GM23338 (cell line): ENCODE measurements at regions not wholly inside any gene's neighbourhood (a gene's known extent, or its start where the extent isn't known, plus 50 kb on each side); places are given as distances from the start of the nearest gene placed in this dataset.
A peak's percentile ranks its signal among the peaks of the same experiment; 100 is the strongest.

Experiments
- ATAC-seq: fragments of 200-7000 bp; cut with Tn5 transposase; 3 replicates; pipeline ENCODE4 v1.9.1; 2020
- DNase-seq: peaks from one replicate; pipeline ENCODE4 v3.0.0-alpha.2; 2015; ENCODE audit warnings: low spot score
- H2AFZ ChIP-seq: fragments of 200-600 bp; sonication (generic); 2 replicates; pipeline ENCODE4 v1.8.0; 2016; ENCODE audit warnings: antibody characterized with exemption, mild to moderate bottlenecking, moderate library complexity
- H3F3A ChIP-seq: fragments of 200-600 bp; sonication (generic); replicated peaks from 2 replicates; pipeline ENCODE4 v1.8.0; 2017; ENCODE audit warnings: antibody characterized with exemption, mixed run types, low read depth
- H3K27ac ChIP-seq: fragments of 200-600 bp; sonication (generic); 2 replicates; pipeline ENCODE4 v1.6.1; 2016; ENCODE audit warnings: low read depth
- H3K27me3 ChIP-seq: fragments of 200-600 bp; sonication (generic); 2 replicates; pipeline ENCODE4 v1.8.0; 2016; ENCODE audit warnings: mild to moderate bottlenecking, mixed run types, moderate library complexity; ENCODE audit not compliant: insufficient read depth
- H3K36me3 ChIP-seq: fragments of 200-600 bp; sonication (generic); 2 replicates; pipeline ENCODE4 v1.8.0; 2016; ENCODE audit warnings: mild to moderate bottlenecking; ENCODE audit not compliant: insufficient read depth
- H3K4me1 ChIP-seq: fragments of 200-600 bp; sonication (generic); 2 replicates; pipeline ENCODE4 v1.8.0; 2016; ENCODE audit warnings: mild to moderate bottlenecking, moderate library complexity; ENCODE audit not compliant: insufficient read depth
- H3K4me2 ChIP-seq: fragments of 200-600 bp; sonication (generic); 2 replicates; pipeline ENCODE4 v1.7.1; 2017; ENCODE audit warnings: mixed run types
- H3K4me3 ChIP-seq: fragments of 200-600 bp; sonication (generic); 2 replicates; pipeline ENCODE4 v1.6.1; 2016; ENCODE audit warnings: mixed run types
- H3K79me2 ChIP-seq: fragments of 200-600 bp; sonication (generic); replicated peaks from 2 replicates; pipeline ENCODE4 v1.8.0; 2017; ENCODE audit warnings: mild to moderate bottlenecking; ENCODE audit not compliant: insufficient read depth
- H3K9me2 ChIP-seq: fragments of 200-600 bp; sonication (generic); 2 replicates; pipeline ENCODE4 v1.8.0; 2017; ENCODE audit not compliant: insufficient read depth
- H4K20me1 ChIP-seq: fragments of 200-600 bp; sonication (generic); replicated peaks from 2 replicates; pipeline ENCODE4 v1.8.0; 2017; ENCODE audit warnings: mild to moderate bottlenecking; ENCODE audit not compliant: insufficient read depth
- H3K27ac Mint-ChIP-seq: 2 replicates; pipeline ENCODE4 v1.8.0; 2020; ENCODE audit warnings: inconsistent platforms, mild to moderate bottlenecking, moderate library complexity, mixed read lengths
- H3K27me3 Mint-ChIP-seq: 3 replicates; pipeline ENCODE4 v1.8.0; 2022; ENCODE audit warnings: low read depth, mild to moderate bottlenecking, moderate library complexity, mixed read lengths, inconsistent platforms; ENCODE audit not compliant: insufficient read depth, poor library complexity
- H3K36me3 Mint-ChIP-seq: 3 replicates; pipeline ENCODE4 v1.8.0; 2021; ENCODE audit warnings: low read depth, mild to moderate bottlenecking, inconsistent platforms, moderate library complexity, mixed read lengths
- H3K4me1 Mint-ChIP-seq: 3 replicates; pipeline ENCODE4 v1.8.0; 2020; ENCODE audit warnings: mild to moderate bottlenecking, inconsistent platforms, mixed read lengths
- H3K4me3 Mint-ChIP-seq: 3 replicates; pipeline ENCODE4 v1.8.0; 2021; ENCODE audit warnings: moderate library complexity, mild to moderate bottlenecking, inconsistent platforms, mixed read lengths
- H3K9me3 Mint-ChIP-seq: 3 replicates; pipeline ENCODE4 v1.8.0; 2020; ENCODE audit warnings: moderate library complexity, mild to moderate bottlenecking, inconsistent platforms, mixed read lengths
- EZH2 ChIP-seq: fragments of 200-600 bp; sonication (generic); IDR thresholded peaks from one replicate; pipeline ENCODE4 v1.8.0; 2017; ENCODE audit warnings: antibody characterized with exemption, mild to moderate bottlenecking, low read depth; ENCODE audit not compliant: unreplicated experiment
- EZH2phosphoT487 ChIP-seq: fragments of 200-600 bp; sonication (generic); IDR thresholded peaks from one replicate; pipeline ENCODE4 v1.8.1; 2018; ENCODE audit warnings: antibody characterized with exemption; ENCODE audit not compliant: unreplicated experiment
- STAT1 ChIP-seq: IDR thresholded peaks from one replicate; pipeline ENCODE4 v1.6.1; 2016; ENCODE audit warnings: antibody characterized with exemption; ENCODE audit not compliant: unreplicated experiment
- ZNF331 ChIP-seq: fragments of 250-450 bp; sonication (Bioruptor Pico); IDR thresholded peaks from 2 replicates; pipeline ENCODE4 v1.5.0; 2020; ENCODE audit warnings: low read depth, mild to moderate bottlenecking, moderate library complexity
- TF ChIP-seq, protein P1 (sequence below): IDR thresholded peaks from 2 replicates; pipeline ENCODE4 v1.6.1; 2016; ENCODE audit warnings: antibody characterized with exemption
- TF ChIP-seq, protein P2 (sequence below), 2 experiments: fragments of 200-600 bp in 1 of 2; sonication (generic) in 1 of 2; conservative IDR thresholded peaks; 2 replicates each; pipeline versions ENCODE4 v1.5.1 to v1.6.1; 2016 to 2017; ENCODE audit warnings: antibody characterized with exemption in 2 of 2, low read depth in 2 of 2, mild to moderate bottlenecking in 2 of 2, moderate library complexity in 1 of 2

DNA sequence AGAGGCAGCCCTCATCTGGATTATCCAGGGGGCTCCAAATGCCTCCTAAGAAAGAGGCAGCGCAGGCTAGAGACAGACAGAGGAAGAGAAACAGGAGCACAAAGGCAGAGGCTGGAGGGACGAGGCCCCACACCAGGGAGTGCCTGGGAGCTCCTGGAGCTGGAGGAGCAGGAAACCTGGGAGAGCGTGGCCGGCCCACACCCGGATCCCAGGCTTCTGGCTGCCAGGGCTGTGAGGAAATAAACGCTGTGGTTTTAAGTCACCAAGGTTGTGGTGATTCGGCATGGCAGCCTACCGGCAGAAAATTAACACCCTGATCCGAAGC lies 165.5 kb downstream of the OLFM1 start (continued):
- no peak for TF ChIP-seq ZNF331 (CRISPR knock-in tag)
- TF ChIP-seq EZH2phosphoT487: no peak
- TF ChIP-seq EZH2: no peak
- TF ChIP-seq, protein P1, sequence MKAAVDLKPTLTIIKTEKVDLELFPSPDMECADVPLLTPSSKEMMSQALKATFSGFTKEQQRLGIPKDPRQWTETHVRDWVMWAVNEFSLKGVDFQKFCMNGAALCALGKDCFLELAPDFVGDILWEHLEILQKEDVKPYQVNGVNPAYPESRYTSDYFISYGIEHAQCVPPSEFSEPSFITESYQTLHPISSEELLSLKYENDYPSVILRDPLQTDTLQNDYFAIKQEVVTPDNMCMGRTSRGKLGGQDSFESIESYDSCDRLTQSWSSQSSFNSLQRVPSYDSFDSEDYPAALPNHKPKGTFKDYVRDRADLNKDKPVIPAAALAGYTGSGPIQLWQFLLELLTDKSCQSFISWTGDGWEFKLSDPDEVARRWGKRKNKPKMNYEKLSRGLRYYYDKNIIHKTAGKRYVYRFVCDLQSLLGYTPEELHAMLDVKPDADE: no peak
- TF ChIP-seq, protein P2, sequence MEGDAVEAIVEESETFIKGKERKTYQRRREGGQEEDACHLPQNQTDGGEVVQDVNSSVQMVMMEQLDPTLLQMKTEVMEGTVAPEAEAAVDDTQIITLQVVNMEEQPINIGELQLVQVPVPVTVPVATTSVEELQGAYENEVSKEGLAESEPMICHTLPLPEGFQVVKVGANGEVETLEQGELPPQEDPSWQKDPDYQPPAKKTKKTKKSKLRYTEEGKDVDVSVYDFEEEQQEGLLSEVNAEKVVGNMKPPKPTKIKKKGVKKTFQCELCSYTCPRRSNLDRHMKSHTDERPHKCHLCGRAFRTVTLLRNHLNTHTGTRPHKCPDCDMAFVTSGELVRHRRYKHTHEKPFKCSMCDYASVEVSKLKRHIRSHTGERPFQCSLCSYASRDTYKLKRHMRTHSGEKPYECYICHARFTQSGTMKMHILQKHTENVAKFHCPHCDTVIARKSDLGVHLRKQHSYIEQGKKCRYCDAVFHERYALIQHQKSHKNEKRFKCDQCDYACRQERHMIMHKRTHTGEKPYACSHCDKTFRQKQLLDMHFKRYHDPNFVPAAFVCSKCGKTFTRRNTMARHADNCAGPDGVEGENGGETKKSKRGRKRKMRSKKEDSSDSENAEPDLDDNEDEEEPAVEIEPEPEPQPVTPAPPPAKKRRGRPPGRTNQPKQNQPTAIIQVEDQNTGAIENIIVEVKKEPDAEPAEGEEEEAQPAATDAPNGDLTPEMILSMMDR (conservative IDR thresholded peaks at IDR 0.05; ENCODE audit: low read depth in 2 of 2): no peak

DNA sequence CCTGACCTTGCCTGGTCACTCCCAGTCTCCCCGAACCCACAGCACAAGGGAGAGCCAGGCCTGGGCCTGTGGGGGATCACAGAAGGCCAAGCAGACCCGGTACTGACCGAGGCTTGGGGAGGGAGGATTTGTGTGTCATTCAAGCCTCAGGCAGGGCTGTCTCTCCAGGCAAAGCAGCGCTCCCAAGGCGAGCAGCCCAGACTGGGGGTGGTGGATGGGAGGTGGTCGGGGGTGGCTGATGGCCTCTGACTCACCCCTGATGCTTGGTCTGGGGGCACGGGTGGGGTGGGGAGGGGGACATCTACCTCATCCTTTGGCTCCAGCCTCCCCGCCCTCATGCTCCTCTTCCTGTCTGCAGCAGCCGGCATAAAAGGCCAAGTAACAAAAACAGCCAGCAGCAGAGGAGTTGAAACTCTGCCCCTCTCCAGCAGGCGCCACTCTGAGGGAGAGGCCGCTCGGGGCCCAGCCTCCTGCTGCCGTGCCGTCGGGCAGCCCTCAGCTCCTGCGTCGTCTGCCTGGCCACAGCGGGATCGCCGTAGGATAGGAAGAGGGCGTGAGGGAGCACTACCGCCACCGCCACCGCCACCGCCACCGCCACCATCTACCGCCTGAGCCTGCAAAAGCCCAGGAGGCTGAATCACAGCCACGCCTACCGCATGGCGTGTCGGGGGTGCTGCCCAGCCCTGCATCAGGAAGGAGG lies 166.0 kb downstream of the OLFM1 start:
- no peak overlapping the region for H3K4me2 ChIP-seq
- peak; percentile 84 for ATAC-seq

More for the DNA sequence above, 166.0 kb downstream of the OLFM1 start:
- Histone ChIP-seq H2AFZ (0 out of 2 replicates have a peak overlapping the region, but pooled peaks have one; percentile 86), H3K4me1 (no peaks in the 10 kb centered on the region), H3K79me2 (no peaks in the 10 kb centered on the region), H3K27ac (no peak overlapping the region), H3F3A (no peaks in the 10 kb centered on the region), H4K20me1 (no peaks in the 10 kb centered on the region), H3K27me3 (no peaks in the 10 kb centered on the region), H3K36me3 (no peaks in the 10 kb centered on the region), H3K4me3 (no peak overlapping the region), H3K9me2 (no peaks in the 10 kb centered on the region)
- DNase-seq: peak; percentile 57
- H3K4me3 Mint-ChIP-seq: no peak overlapping the region
- H3K27ac Mint-ChIP-seq: no peak overlapping the region
- peaks cover 11% of the 10 kb centered on the region for H3K27me3 Mint-ChIP-seq
- TF ChIP-seq ZNF331 (CRISPR knock-in tag): no peak
- TF ChIP-seq STAT1: no peak
- TF ChIP-seq, protein P2 (conservative IDR thresholded peaks at IDR 0.05; ENCODE audit: low read depth in 2 of 2): peak in 1 of 2 experiments; percentile 16; a peak in 1 of 4 replicates
- H3K9me3 Mint-ChIP-seq: no peaks in the 10 kb centered on the region; the same call in 2 of the 3 replicates
- H3K4me1 Mint-ChIP-seq: peaks cover 27% of the 10 kb centered on the region
- no peaks in the 10 kb centered on the region for H3K36me3 Mint-ChIP-seq
